ENCODE measurements at regions not wholly inside any gene's neighbourhood (a gene's known extent, or its start where the extent isn't known, plus 50 kb on each side); places are given as distances from the start of the nearest gene placed in this dataset.

- TF ChIP-seq CTCF (IDR thresholded peaks at IDR 0.05) = peak; percentile 9
- H3K27me3 Mint-ChIP-seq (ENCODE audit: low read depth) = no peaks in the 10 kb centered on the region
- H3K4me3 Mint-ChIP-seq (ENCODE audit: unreplicated experiment) = no peak overlapping the region
- H3K36me3 Mint-ChIP-seq (ENCODE audit: low read depth) = no peaks in the 10 kb centered on the region
- DNase-seq (ENCODE audit: low spot score) = no peak
- peaks cover 2% of the 10 kb centered on the region for H3K9me3 Mint-ChIP-seq (ENCODE audit: low read depth)
- H3K27ac Mint-ChIP-seq (ENCODE audit: unreplicated experiment) = no peak overlapping the region
- H3K4me1 Mint-ChIP-seq (ENCODE audit: low read depth) = peaks cover 4% of the 10 kb centered on the region
Observed at GRCh38 chrX:7720519-7720918, 122.5 kb upstream of the VCX start.

GRCh38 chrX:7714351-7714750, 128.6 kb upstream of the VCX start:
- Mint-ChIP-seq H3K27ac (ENCODE audit: unreplicated experiment) (no peak overlapping the region), H3K4me1 (ENCODE audit: low read depth) (no peaks in the 10 kb centered on the region), H3K9me3 (ENCODE audit: low read depth) (peaks cover 2% of the 10 kb centered on the region), H3K4me3 (ENCODE audit: unreplicated experiment) (no peak overlapping the region), H3K36me3 (ENCODE audit: low read depth) (no peaks in the 10 kb centered on the region), H3K27me3 (ENCODE audit: low read depth) (no peaks in the 10 kb centered on the region)
- TF ChIP-seq CTCF (IDR thresholded peaks at IDR 0.05) = no peak
- DNase-seq (ENCODE audit: low spot score) = no peak

GRCh38 chrX:7711167-7711566, 131.8 kb upstream of the VCX start:
- DNase-seq (ENCODE audit: low spot score) = no peak
- Mint-ChIP-seq H3K36me3 (ENCODE audit: low read depth) (no peaks in the 10 kb centered on the region), H3K4me3 (ENCODE audit: unreplicated experiment) (no peak overlapping the region), H3K27me3 (ENCODE audit: low read depth) (no peaks in the 10 kb centered on the region), H3K9me3 (ENCODE audit: low read depth) (no peaks in the 10 kb centered on the region), H3K27ac (ENCODE audit: unreplicated experiment) (no peak overlapping the region), H3K4me1 (ENCODE audit: low read depth) (no peaks in the 10 kb centered on the region)
- TF ChIP-seq CTCF (IDR thresholded peaks at IDR 0.05) = no peak

- Mint-ChIP-seq H3K9me3 (ENCODE audit: low read depth) (no peaks in the 10 kb centered on the region), H3K4me3 (ENCODE audit: unreplicated experiment) (no peak overlapping the region), H3K4me1 (ENCODE audit: low read depth) (no peaks in the 10 kb centered on the region), H3K27ac (ENCODE audit: unreplicated experiment) (no peak overlapping the region), H3K36me3 (ENCODE audit: low read depth) (no peaks in the 10 kb centered on the region), H3K27me3 (ENCODE audit: low read depth) (no peaks in the 10 kb centered on the region)
- DNase-seq (ENCODE audit: low spot score) = no peak
- no peak for TF ChIP-seq CTCF (IDR thresholded peaks at IDR 0.05)
Observed at GRCh38 chrX:7709845-7710244, 133.1 kb upstream of the VCX start.

GRCh38 chrX:7706032-7706431, 136.9 kb upstream of the VCX start:
- no peak for DNase-seq (ENCODE audit: low spot score)
- Mint-ChIP-seq H3K36me3 (ENCODE audit: low read depth) (no peaks in the 10 kb centered on the region), H3K4me1 (ENCODE audit: low read depth) (no peaks in the 10 kb centered on the region), H3K27me3 (ENCODE audit: low read depth) (no peaks in the 10 kb centered on the region), H3K4me3 (ENCODE audit: unreplicated experiment) (no peak overlapping the region), H3K9me3 (ENCODE audit: low read depth) (no peaks in the 10 kb centered on the region), H3K27ac (ENCODE audit: unreplicated experiment) (no peak overlapping the region)
- peak; percentile 82 for TF ChIP-seq CTCF (IDR thresholded peaks at IDR 0.05)

Data from chondrocyte (in vitro differentiated cells).